Ureter (tissue), 1 donor: ENCODE measurements at regions not wholly inside any gene's neighbourhood (a gene's known extent, or its start where the extent isn't known, plus 50 kb on each side); places are given as distances from the start of the nearest gene placed in this dataset.
"Not testable (repeated sequence)": the region's sequence is repeated elsewhere in the genome, so short reads cannot be mapped to it uniquely, and the experiment has no call there.

Experiments
- DNase-seq: peaks from one replicate; pipeline ENCODE4 v3.0.0-alpha.2; 2020; ENCODE audit warnings: low spot score
- donor health status: DM: yes; HTN: yes; CAD: no.

DNA sequence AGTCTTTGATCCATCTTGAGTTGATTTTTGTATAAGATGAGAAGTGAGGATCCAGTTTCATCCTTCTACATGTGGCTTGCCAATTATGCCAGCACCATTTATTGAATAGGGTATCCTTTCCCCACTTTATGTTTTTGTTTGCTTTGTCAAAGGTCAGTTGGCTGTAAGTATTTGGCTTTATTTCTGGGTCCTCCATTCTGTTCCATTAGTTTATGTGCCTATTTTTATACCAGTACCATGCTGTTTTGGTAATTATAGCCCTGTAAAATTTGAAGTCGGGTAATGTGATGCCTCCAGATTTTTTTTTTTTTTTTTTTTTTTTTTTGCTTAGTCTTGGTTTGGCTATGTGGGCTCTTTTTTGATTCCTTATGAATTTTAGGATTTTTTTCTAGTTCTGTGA is 203.0 kb upstream of the IRX5 start:
- not testable (repeated sequence) for DNase-seq

DNA sequence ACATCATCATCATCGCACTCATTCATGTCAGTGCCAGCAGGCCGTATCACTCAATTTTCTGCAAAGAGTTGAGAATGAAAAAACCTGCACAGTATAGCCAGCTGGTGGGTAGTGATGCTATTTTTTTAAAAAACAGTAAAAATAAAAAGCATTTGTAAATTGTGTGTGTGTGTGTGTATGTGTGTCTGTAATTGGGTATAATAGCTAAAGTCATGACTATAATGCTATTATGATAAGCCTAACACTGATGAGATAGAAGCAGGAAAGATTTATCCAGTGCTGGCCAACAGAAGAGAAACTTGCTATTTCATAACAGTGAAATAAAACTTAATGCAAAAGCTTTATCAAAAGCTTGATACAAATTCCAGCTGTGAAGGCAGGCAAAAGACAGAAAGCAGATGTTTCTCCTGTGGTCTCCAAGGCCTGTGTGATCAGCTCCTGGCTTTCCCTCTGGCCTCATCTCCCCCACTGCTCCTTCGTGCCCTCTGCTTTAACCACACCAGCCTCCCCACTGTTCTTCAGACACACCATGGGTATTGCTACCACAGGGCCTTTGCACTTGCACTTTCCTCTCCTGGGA is 206.2 kb upstream of the IRX5 start:
- DNase-seq = no peak

DNA sequence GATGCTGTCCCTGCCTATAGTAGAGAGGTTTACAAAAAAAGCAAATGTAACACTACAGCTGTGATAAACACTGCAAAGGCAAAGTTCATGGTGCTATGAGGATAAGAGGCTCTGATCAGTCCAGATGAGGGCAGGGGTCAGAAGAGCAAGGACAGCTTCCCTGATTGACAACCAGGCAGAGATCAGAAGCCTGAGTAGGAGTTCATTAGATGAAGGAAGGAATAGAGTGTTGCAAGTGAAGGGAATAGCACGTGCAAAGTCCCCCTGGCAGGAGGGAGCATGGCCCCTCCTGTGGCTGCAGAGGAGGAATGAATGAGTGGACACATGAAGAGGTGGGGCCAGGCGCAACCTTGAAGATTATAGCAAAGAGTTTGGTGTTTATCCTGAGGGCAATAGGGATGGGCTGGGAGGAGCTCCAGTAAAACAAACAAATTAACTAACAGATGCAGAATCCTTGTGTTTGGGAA is 208.4 kb upstream of the IRX5 start:
- no peak for DNase-seq

DNA sequence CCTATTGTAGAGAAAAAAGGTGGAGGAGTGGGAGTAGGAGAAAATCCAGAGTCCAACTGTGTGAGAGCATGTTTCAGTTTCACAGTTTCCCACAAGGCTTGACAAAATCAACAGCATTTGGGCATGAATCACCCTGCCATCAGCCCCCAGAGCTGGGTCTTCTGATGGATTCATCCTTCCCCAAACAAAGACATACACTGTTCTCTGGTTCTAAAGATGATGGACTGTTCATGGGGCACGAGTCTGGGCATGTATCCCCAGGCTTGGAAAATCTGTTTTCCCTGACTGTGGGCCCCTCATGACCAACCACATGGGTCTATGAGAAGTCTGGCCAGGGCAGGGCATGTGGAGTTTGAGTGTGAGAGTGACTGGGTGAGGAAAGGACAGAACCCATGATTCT is 210.4 kb upstream of the IRX5 start:
- no peak for DNase-seq

DNA sequence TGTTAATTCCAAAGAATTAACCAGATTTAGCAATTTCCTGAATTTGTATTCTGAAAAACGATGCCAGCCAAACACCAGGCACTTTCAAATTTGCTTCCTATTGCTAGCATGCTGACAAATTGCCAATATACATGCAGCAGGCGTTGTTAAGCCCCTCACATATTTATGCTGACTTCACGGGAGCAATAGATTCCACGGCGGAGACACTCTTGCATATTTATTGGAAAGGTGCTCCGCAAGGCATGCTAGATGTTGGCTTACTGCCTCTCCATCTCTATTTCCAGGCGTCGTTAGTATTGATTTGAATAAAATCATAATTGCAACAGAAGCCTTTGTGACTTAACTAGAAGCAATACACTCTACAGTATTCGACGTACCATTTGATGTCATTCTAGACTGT is 211.0 kb upstream of the IRX5 start:
- no peak for DNase-seq

DNA sequence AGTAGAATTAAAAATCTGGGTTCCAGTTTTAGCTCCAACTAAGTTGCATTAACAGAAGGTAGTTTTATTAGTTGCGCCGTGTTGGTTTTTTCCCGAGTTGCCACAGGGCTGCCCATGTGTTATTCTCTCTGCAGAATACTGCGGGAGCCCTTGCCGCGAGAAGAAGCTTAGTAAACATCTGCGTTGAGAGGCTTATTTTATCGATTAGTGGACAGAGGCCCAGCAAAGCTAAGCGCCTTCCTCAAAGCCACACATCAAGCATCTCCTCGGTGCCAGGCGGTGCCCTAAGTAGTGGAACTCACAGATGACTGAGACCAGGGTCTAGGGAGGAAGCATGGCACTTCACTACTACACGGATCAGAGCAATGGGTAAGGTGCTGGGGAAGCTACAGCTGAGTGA is 212.3 kb upstream of the IRX5 start:
- DNase-seq = no peak

DNA sequence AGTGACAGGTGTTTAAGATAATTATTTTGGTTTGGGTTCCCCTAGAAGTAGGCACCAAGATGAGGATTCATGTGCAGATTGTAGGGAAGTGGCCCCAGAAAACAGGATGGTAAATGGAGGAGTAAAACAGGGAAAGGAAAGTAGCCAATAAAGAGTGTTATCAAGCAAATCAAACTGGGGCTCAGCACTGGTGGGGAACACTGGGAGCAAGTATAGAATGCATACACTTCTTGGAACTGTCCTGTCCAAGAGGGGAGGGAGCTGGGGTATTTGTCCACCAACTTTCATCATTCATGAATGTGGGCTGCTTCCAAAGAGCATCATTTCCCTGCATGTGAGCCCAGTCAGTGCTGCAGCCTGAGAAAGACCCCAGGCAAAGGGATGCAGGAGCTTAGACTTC is 215.7 kb upstream of the IRX5 start:
- no peak for DNase-seq

DNA sequence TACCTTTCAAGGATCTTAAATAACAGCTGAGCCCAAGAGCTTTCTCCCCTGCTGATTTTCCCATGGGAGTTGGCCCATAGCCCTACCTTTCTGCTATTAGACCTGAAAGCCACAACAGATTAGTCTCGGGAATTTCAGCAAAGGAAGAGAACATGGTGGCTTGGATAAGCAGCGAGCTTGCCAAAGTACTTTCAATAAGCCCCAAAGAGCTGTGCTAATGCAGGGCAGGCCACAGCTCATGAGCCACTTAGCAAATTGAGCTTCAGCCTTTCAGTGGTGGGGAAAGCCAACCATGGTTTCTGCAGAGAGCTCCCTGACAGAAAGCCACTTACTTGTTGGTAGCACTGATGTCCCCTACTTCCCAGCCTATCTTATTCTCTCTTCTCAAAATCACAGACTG is 217.8 kb upstream of the IRX5 start:
- no peak for DNase-seq

DNA sequence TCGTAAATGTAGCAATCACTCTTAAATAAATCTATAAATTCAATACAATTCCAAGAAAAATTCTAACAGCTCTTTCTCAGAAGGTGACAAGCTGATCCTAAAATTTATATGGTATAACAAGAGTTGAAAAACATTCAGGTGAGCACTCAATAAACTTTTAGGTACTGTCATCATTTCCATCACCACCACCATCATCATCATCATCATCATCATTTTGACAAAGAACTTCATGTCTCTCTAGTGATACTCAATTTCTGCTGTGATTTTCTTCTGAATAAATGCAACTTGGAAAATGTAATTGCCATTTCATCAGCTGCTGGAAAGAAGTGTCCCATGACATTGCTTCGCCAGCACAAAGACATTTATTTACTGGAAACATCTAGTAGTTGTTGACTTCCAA is 222.9 kb upstream of the IRX5 start:
- no peak for DNase-seq

DNA sequence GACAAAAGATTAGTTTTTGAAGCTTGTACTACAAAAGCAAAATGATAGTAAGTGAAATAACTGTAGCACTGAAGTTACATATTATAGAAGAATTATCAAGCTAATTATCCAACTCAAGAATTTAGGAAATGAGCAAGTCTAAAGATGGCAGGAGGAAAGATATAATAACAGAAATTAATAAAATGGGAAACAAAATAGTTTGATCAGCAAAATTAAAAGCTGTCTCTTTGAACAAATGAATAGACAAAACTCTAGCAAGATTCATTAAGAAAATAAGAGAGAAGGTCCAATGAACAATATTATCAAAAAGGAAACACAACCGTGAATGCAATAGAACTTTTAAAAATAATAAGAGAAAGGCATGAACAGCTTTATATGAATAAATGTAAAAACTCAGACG is 224.3 kb upstream of the IRX5 start:
- no peak for DNase-seq

DNA sequence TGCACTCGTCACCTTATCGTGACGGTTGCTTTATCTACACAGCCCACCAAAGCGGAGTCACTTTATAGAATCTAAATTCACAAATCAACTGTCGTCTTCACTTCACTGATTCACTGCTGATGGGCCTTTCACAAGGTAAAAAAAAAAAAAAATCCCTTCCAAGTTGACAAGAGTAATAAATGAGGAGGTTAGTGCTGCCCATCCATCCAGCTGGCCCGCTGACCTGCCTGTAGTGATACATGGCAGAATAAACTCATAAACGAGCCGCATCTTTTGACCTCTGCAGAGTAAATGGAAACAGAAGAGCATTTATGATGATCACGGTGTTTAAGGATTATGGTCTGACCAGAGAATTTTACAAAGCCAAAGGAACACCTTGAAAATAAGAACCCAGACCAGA is 227.3 kb upstream of the IRX5 start:
- DNase-seq = no peak

DNA sequence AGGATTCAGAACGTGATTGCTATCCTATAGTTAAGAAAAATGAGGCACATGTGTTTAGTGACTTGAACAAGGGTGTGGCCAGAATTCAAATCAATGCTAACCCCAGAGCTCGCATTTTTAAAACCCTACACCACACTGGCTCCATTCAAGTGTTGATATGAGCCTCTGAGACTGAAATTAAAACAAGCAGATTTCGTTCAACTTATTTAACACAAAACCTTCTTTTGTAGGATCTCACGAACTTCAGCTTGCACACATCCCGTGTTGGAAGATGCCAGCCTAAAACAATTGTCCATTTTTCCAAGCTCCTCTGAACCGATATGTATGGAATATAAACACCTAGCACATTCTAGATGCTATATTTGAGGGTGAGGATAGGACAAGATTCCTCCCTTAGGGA is 231.0 kb upstream of the IRX5 start:
- no peak for DNase-seq

DNA sequence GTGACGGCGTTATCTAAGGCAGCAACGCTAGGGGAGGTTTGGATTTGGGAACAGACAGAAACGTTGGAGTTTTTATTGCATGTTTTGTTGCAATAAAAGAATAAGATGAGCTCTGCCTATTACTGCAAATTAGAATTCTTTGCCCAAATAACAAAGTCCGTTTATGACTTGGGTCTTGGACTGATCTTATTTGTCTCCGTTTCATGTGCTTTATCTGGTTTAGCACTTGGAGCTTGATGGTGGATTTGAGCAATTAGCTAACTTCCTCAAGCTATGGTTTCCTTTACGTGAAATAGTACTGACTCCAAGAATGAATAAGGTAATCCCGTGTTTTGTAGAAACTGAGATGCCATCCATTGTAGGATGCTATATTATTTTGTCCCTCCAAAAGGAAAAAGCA is 233.0 kb upstream of the IRX5 start:
- no peak for DNase-seq

DNA sequence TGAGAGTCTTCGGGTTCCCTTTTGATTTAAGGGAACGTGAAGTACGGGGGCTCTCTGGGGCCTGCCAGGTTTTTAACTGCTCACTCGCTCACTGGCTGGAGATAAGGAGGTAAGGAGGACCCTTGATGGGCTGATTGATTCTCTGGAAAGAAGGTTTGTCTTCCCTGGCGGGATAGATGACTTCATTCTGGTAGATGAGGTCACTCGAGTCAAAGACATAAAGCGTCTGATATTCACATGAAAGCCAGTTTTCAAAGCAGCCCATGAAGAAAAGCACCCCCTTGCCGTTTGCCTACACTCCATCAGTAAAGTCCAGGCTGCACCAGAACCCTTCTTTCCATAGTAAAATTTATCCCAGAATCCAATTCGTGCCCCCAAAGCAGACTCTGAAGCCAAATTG is 233.7 kb upstream of the IRX5 start:
- no peak for DNase-seq

DNA sequence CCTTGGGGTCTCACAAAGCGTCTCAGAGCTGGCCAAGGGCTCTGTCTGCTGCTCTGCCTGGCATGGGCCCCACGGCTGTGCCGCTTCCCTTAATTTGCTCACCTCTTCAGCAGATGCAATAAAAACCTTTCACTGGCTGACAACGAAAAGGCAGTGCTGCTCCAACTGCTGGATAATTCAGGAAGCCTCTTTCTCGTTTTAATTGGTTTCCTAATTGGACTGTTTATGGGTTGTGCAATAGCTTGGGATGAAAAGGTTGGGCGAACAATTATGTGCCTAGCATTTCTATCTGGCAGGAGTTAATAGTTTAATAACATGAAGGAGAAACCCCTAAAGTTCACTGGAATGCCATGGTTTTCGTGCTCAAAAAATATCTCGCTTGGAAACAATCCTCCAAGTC is 234.1 kb upstream of the IRX5 start:
- DNase-seq = no peak

DNA sequence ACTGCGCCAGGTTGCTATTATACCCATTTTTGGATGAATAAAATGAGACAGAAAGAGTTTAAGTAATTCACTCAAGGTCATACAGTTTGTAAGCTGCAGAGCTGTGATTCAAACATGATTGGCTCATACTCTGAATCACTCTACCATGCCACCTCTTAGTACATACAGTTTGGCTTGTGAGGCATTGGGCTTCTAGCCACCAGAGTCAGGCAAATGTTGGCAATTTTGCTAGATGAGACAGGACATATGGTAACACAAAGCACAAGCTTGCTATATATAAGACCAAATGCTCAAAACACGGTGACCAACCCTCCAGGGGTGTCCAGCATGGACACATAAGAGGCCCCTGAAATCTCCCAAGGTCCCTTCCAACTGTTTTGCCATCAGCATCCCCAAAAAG is 236.0 kb upstream of the IRX5 start:
- DNase-seq = no peak

DNA sequence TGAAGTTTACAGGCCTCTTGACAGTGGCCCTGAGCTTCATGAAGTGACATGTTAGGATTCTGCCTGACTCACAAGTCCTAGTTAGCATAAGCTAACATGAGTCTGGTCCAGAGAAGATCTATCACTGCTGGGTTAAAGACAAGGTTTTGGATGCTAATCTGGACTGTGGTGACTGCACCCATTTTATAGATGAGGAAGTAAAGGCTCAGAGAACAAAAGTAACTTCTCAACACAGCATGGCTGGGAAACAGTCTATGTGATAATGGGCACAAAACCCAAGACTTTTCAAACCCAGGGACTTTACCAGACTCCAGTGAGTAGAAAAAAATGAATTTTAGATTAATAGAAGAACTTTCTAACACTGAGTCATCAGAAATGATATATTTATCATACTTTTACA is 236.8 kb upstream of the IRX5 start:
- DNase-seq = no peak

DNA sequence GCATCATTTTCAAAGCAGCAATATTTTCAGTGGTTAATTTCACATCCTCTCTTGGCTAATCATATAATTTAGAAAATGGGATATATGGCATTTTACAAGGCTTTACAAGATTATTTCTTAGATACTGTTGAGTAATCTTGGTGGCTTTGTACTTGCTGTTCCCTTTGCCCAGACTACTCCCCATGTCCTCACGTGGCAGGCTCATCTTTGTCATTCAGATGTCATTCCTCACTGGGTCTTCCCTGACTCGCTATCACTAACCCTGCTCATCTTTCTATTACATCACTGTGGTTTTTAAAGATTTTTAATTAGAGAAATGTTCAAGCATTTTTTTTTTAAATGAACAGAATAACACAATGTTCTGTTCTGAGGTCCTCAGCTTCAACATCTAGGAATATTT is 240.0 kb upstream of the IRX5 start:
- no peak for DNase-seq

DNA sequence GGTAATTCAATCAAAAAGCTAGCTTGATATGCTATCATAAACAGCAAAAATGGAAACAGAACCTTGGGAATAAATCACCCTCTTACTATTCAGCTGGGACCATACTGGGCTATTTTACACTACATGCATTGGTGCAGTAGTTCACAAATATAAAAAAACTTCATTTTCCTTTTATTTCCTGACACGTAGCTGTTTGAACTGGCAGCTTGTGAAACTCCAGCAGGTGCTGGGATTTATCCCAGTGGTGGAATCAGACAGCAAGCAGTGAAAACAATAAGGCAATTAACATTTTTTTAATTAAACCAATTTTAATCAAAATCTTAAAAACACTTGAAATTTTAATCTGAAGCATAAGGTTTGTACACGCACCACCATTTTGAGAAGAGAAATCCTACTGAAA is 240.4 kb upstream of the IRX5 start:
- DNase-seq = no peak

DNA sequence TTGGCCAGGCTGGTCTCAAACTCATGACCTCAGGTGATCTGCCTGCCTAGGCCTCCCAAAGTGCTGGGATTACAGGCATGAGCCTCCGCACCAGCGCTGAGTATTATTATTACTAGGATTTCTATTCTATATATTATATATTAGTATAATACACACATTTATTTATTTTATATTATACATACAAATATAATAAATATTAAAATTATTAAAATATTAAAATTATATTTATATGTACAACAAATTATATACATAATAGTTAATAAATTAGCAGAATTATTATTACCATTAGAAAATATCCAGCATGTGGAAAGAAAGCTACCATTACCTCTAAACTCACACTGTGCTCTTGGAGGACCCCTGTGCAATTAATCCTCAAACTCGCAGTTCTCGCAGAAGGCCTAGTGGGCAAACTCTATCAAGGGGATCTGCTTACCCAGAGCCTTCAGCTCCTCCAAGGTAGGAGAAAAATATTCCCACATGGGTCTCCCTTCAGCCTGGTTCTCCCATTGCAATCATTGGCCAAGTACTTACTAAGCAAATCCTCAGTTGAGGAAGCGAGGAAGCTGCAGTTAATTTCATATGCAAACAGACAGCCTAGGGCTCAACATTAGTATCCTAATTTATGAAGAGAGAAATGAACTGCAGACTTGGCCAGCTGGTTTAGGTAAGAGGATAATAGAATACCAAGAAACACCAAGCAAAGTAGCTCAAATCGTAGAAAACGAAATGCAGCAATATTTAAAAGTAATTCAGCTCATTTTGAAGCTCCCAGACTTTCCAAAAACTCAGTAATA is 241.4 kb upstream of the IRX5 start:
- DNase-seq = no peak

DNA sequence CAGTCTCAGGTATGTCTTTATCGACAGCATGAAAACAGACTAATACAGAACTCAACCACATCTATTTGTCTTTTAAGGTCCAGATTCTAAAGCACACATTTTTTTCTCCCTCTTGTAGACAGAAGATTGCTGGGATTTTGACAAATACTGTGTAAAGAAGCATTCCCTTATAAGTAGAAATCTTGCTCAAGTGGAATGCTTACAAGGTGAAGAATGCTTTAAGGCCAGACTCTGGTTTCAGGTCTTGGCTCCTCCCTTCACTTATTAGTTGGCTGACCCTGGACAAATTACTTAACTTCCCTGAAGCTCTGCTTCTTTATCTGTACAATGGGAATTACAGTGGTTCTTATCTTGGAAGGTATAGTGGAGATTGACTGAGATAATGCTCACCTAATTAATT is 242.3 kb upstream of the IRX5 start:
- no peak for DNase-seq

DNA sequence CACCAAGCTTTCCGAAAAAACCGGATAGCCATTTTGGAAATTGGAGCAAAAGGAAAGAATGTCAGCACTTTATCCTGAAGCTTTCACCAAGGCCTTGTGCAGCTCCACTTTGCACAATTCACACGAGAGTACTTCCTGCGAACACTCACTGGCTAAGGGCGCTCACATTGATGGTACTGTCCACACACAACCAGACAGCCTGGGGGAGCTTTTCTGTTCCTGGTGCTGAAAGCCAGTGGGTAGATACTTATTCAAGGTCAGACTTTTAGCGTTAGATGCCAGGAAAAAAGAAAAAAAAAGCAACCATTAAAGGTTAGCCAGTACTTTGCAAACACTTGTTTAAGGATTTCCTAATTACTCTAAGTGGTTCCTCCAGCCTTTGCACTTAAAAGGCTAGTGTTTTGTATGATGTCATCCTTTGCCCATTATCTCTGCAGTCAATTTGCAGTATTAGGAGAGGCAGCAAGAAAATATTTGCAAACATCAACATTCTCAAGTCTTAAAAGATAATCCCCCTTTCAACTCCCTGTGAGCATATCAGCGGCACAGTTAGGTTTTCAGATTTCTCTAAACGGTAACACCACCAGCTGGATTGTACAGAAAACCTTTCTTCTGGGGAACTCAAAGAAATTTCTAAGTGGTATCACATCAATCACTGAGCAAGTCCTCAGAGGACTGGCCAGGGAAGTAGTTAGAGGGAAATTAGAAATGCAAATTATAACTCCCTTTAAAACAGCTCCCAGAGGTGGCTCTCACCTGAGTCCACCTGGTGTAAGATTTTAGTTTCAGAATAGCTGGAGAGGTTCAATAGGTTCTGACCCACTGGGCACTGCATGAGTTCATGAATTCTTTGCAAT is 243.4 kb upstream of the IRX5 start:
- no peak for DNase-seq

DNA sequence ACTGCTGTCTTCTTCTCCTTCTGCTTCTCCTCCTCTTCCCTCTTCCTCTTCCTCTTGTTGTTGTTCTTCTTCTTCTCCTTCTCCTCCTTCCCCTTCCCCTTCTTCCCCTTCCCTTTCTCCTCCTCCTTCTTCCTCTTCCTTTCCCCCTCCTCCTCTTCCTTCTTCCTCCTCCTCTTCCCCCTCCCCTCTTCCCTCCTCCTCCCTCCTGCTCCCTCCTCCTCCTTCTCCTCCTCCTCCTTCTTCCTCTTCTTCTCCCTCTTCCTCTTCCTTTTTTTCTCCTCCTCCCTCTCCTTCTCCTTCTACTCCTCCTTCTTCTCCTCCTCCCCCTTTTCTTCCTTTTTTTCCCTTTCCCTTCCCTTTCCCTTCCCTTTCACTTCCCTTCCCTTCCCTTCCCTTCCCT is 245.0 kb upstream of the IRX5 start:
- no peak for DNase-seq
